ENCODE measurements at regions not wholly inside any gene's neighbourhood (a gene's known extent, or its start where the extent isn't known, plus 50 kb on each side); places are given as distances from the start of the nearest gene placed in this dataset.

GRCh38 chr14:58697930-58698642 lies 60.3 kb downstream of the DACT1 start:
- Mint-ChIP-seq H3K27me3 (peaks cover 16% of the 10 kb centered on the region), H3K4me1 (no peaks in the 10 kb centered on the region), H3K4me3 (no peak overlapping the region), H3K9me3 (no peaks in the 10 kb centered on the region), H3K36me3 (ENCODE audit: low read depth) (no peaks in the 10 kb centered on the region), H3K27ac (no peak overlapping the region)
- ATAC-seq (replicated peaks): no peak

- H3K9me3 Mint-ChIP-seq: no peaks in the 10 kb centered on the region
- no peak overlapping the region for H3K27ac Mint-ChIP-seq
- H3K27me3 Mint-ChIP-seq: peaks cover 12% of the 10 kb centered on the region
- H3K36me3 Mint-ChIP-seq (ENCODE audit: low read depth): no peaks in the 10 kb centered on the region
- no peak overlapping the region for H3K4me3 Mint-ChIP-seq
- H3K4me1 Mint-ChIP-seq: no peaks in the 10 kb centered on the region
- no peak for ATAC-seq (replicated peaks)
Observed at GRCh38 chr14:58699681-58700205, 62.0 kb downstream of the DACT1 start.

- Mint-ChIP-seq H3K4me3 (no peak overlapping the region), H3K27ac (no peak overlapping the region), H3K27me3 (peaks cover 15% of the 10 kb centered on the region), H3K9me3 (no peaks in the 10 kb centered on the region), H3K4me1 (no peaks in the 10 kb centered on the region), H3K36me3 (ENCODE audit: low read depth) (no peaks in the 10 kb centered on the region)
- ATAC-seq (replicated peaks): no peak
Observed at GRCh38 chr14:58701156-58701555, 63.4 kb downstream of the DACT1 start.

GRCh38 chr14:58701604-58702003 lies 63.8 kb downstream of the DACT1 start:
- H3K4me1 Mint-ChIP-seq: no peaks in the 10 kb centered on the region
- no peaks in the 10 kb centered on the region for H3K9me3 Mint-ChIP-seq
- H3K36me3 Mint-ChIP-seq (ENCODE audit: low read depth): no peaks in the 10 kb centered on the region
- peaks cover 15% of the 10 kb centered on the region for H3K27me3 Mint-ChIP-seq
- H3K4me3 Mint-ChIP-seq: no peak overlapping the region
- no peak overlapping the region for H3K27ac Mint-ChIP-seq
- ATAC-seq (replicated peaks): no peak

GRCh38 chr14:58702441-58703160 lies 64.8 kb downstream of the DACT1 start:
- no peak overlapping the region for H3K27ac Mint-ChIP-seq
- no peak for ATAC-seq (replicated peaks)
- H3K9me3 Mint-ChIP-seq: no peaks in the 10 kb centered on the region
- H3K4me3 Mint-ChIP-seq: no peak overlapping the region
- H3K4me1 Mint-ChIP-seq: no peaks in the 10 kb centered on the region
- H3K36me3 Mint-ChIP-seq (ENCODE audit: low read depth): no peaks in the 10 kb centered on the region
- peaks cover 19% of the 10 kb centered on the region for H3K27me3 Mint-ChIP-seq

GRCh38 chr14:58703161-58703506 lies 65.4 kb downstream of the DACT1 start:
- ATAC-seq (replicated peaks): no peak
- Mint-ChIP-seq H3K36me3 (ENCODE audit: low read depth) (no peaks in the 10 kb centered on the region), H3K27me3 (peaks cover 20% of the 10 kb centered on the region), H3K27ac (no peak overlapping the region), H3K4me1 (no peaks in the 10 kb centered on the region), H3K4me3 (no peak overlapping the region), H3K9me3 (no peaks in the 10 kb centered on the region)

- Mint-ChIP-seq H3K36me3 (ENCODE audit: low read depth) (no peaks in the 10 kb centered on the region), H3K27me3 (peaks cover 17% of the 10 kb centered on the region), H3K27ac (no peak overlapping the region), H3K9me3 (no peaks in the 10 kb centered on the region), H3K4me1 (no peaks in the 10 kb centered on the region), H3K4me3 (no peak overlapping the region)
- ATAC-seq (replicated peaks): no peak
Observed at GRCh38 chr14:58705066-58705465, 67.3 kb downstream of the DACT1 start.

GRCh38 chr14:58707949-58708348 lies 70.2 kb downstream of the DACT1 start:
- Mint-ChIP-seq H3K27ac (no peak overlapping the region), H3K9me3 (no peaks in the 10 kb centered on the region), H3K4me3 (no peak overlapping the region), H3K36me3 (ENCODE audit: low read depth) (no peaks in the 10 kb centered on the region), H3K27me3 (peaks cover 20% of the 10 kb centered on the region), H3K4me1 (no peaks in the 10 kb centered on the region)
- no peak for ATAC-seq (replicated peaks)

- Mint-ChIP-seq H3K27me3 (peaks cover 20% of the 10 kb centered on the region), H3K4me3 (no peak overlapping the region), H3K9me3 (no peaks in the 10 kb centered on the region)
Observed at GRCh38 chr14:58709949-58710348, 72.2 kb downstream of the DACT1 start.

GRCh38 chr14:58711382-58711781 lies 73.6 kb downstream of the DACT1 start:
- Mint-ChIP-seq H3K9me3 (no peaks in the 10 kb centered on the region), H3K4me1 (no peaks in the 10 kb centered on the region), H3K4me3 (no peak overlapping the region), H3K36me3 (ENCODE audit: low read depth) (no peaks in the 10 kb centered on the region), H3K27ac (no peak overlapping the region), H3K27me3 (peaks cover 23% of the 10 kb centered on the region)
- ATAC-seq (replicated peaks): no peak

More at GRCh38 chr14:58709949-58710348, 72.2 kb downstream of the DACT1 start:
- no peaks in the 10 kb centered on the region for H3K36me3 Mint-ChIP-seq (ENCODE audit: low read depth)
- no peak overlapping the region for H3K27ac Mint-ChIP-seq
- H3K4me1 Mint-ChIP-seq: no peaks in the 10 kb centered on the region
- ATAC-seq (replicated peaks): no peak

GRCh38 chr14:58712357-58712756 lies 74.6 kb downstream of the DACT1 start:
- H3K27me3 Mint-ChIP-seq: peaks cover 25% of the 10 kb centered on the region
- no peaks in the 10 kb centered on the region for H3K9me3 Mint-ChIP-seq
- no peak overlapping the region for H3K27ac Mint-ChIP-seq
- no peaks in the 10 kb centered on the region for H3K4me1 Mint-ChIP-seq
- no peak for ATAC-seq (replicated peaks)
- no peak overlapping the region for H3K4me3 Mint-ChIP-seq
- H3K36me3 Mint-ChIP-seq (ENCODE audit: low read depth): no peaks in the 10 kb centered on the region

- H3K27me3 Mint-ChIP-seq: peaks cover 27% of the 10 kb centered on the region
- ATAC-seq (replicated peaks): no peak
- H3K36me3 Mint-ChIP-seq (ENCODE audit: low read depth): no peaks in the 10 kb centered on the region
- no peak overlapping the region for H3K27ac Mint-ChIP-seq
- no peak overlapping the region for H3K4me3 Mint-ChIP-seq
- no peaks in the 10 kb centered on the region for H3K9me3 Mint-ChIP-seq
- no peaks in the 10 kb centered on the region for H3K4me1 Mint-ChIP-seq
Observed at GRCh38 chr14:58713677-58714076, 75.9 kb downstream of the DACT1 start.

GRCh38 chr14:58716706-58717105 lies 78.9 kb downstream of the DACT1 start:
- H3K27ac Mint-ChIP-seq: no peak overlapping the region
- peaks cover 22% of the 10 kb centered on the region for H3K27me3 Mint-ChIP-seq
- no peaks in the 10 kb centered on the region for H3K4me1 Mint-ChIP-seq
- no peaks in the 10 kb centered on the region for H3K36me3 Mint-ChIP-seq (ENCODE audit: low read depth)
- ATAC-seq (replicated peaks): no peak
- H3K9me3 Mint-ChIP-seq: no peaks in the 10 kb centered on the region
- no peak overlapping the region for H3K4me3 Mint-ChIP-seq

GRCh38 chr14:58717211-58717610 lies 79.4 kb downstream of the DACT1 start:
- no peak for ATAC-seq (replicated peaks)
- H3K36me3 Mint-ChIP-seq (ENCODE audit: low read depth): no peaks in the 10 kb centered on the region
- no peaks in the 10 kb centered on the region for H3K4me1 Mint-ChIP-seq
- peaks cover 22% of the 10 kb centered on the region for H3K27me3 Mint-ChIP-seq
- no peak overlapping the region for H3K27ac Mint-ChIP-seq
- no peak overlapping the region for H3K4me3 Mint-ChIP-seq
- H3K9me3 Mint-ChIP-seq: no peaks in the 10 kb centered on the region

GRCh38 chr14:58717813-58718212 lies 80.1 kb downstream of the DACT1 start:
- Mint-ChIP-seq H3K9me3 (no peaks in the 10 kb centered on the region), H3K36me3 (ENCODE audit: low read depth) (no peaks in the 10 kb centered on the region), H3K27ac (no peak overlapping the region), H3K4me3 (no peak overlapping the region), H3K27me3 (peaks cover 18% of the 10 kb centered on the region), H3K4me1 (no peaks in the 10 kb centered on the region)
- ATAC-seq (replicated peaks): no peak

All from activated T-helper 17 cell treated with anti-CD3 and anti-CD28 coated beads, Interleukin-2, amount 50 U/mL, for 72 hours (primary cell).